ENCODE measurements at regions not wholly inside any gene's neighbourhood (a gene's known extent, or its start where the extent isn't known, plus 50 kb on each side); places are given as distances from the start of the nearest gene placed in this dataset.

DNA sequence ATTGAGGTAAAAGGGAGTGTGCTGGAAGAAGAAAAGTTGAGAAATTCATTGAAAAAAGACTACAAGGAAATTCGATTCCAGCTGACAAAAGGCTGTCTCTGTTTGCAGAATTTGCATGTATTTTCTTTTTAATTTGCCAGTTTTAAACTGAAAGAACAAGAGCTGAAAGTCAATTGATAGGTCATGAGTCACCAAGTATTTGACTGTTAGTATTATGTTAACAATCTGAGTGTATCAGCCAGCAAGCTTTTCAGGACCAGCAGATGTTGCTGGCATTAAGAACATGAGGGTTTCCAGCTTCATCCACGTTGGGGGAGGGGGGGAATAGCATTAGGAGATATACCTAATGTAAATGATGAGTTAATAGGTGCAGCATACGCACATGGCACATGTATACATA lies 726.7 kb downstream of the METTL15 start:
- no TSS peak for BruUV-seq (replicated peaks)
- Histone ChIP-seq H3K9me3 (ENCODE audit: control insufficient read depth in 1 of 2, insufficient read depth in 1 of 2, low read depth in 1 of 2, low read length in 2 of 2) (no peaks in the 10 kb centered on the region), H3K9ac (ENCODE audit: low read length) (no peak overlapping the region), H3K4me2 (ENCODE audit: low read length) (0 out of 2 replicates have a peak overlapping the region, but pooled peaks have one; percentile 5), H3K4me1 (ENCODE audit: control insufficient read depth in 1 of 2, insufficient read depth in 2 of 2, low read length in 2 of 2) (peaks cover 2 to 26% of the 10 kb centered on the region in 2 experiments; a peak in 2 of 4 replicates), H2AFZ (ENCODE audit: low read depth, low read length, poor library complexity, severe bottlenecking) (no peak overlapping the region), H3K27ac (ENCODE audit: low read depth, low read length) (no peak overlapping the region), H3K27me3 (ENCODE audit: insufficient read depth, low read length) (no peaks in the 10 kb centered on the region), H3K79me2 (ENCODE audit: insufficient read depth, low read length) (no peaks in the 10 kb centered on the region), H3K9me2 (ENCODE audit: insufficient read depth) (no peaks in the 10 kb centered on the region), H3K4me3 (replicated peaks in 1 of 2; ENCODE audit: low read depth in 1 of 2, low read length in 2 of 2) (no peak overlapping the region), H4K20me1 (ENCODE audit: insufficient read depth) (no peaks in the 10 kb centered on the region), H3K36me3 (ENCODE audit: control insufficient read depth in 1 of 2, insufficient read depth in 2 of 2, low read length in 2 of 2) (no peaks in the 10 kb centered on the region)
- ChIA-PET CTCF (no interaction called here), RAD21 (ENCODE audit: low non-redundant PET in 1 of 2, low total read pairs in 2 of 2, uncharacterized antibody in 2 of 2, unreplicated experiment in 2 of 2) (no interaction called here), POLR2A (no interaction called here)
- intact Hi-C loops (cut with micrococcal nuclease): no loop called here
- DNase-seq (ENCODE audit: low read depth, low spot score) (no peak), ATAC-seq (no peak)
- TF ChIP-seq POLR2A (IDR thresholded peaks at IDR 0.05; ENCODE audit: borderline replicate concordance, extremely low read depth, insufficient read depth, insufficient read length) (no peak), RAD21 (IDR thresholded peaks at IDR 0.05; ENCODE audit: low read depth) (no peak), EGR1 (IDR thresholded peaks at IDR 0.05; ENCODE audit: low read depth) (no peak), EZH2 (IDR thresholded peaks at IDR 0.05) (no peak), JUND (IDR thresholded peaks at IDR 0.05) (no peak), SP1 (IDR thresholded peaks at IDR 0.05; ENCODE audit: low read depth) (no peak), SIN3A (IDR thresholded peaks at IDR 0.05; ENCODE audit: low read depth) (no peak), YY1 (IDR thresholded peaks at IDR 0.05; ENCODE audit: extremely low read depth, insufficient replicate concordance, low read depth, low read length) (no peak)
- TF ChIP-seq, protein P1, sequence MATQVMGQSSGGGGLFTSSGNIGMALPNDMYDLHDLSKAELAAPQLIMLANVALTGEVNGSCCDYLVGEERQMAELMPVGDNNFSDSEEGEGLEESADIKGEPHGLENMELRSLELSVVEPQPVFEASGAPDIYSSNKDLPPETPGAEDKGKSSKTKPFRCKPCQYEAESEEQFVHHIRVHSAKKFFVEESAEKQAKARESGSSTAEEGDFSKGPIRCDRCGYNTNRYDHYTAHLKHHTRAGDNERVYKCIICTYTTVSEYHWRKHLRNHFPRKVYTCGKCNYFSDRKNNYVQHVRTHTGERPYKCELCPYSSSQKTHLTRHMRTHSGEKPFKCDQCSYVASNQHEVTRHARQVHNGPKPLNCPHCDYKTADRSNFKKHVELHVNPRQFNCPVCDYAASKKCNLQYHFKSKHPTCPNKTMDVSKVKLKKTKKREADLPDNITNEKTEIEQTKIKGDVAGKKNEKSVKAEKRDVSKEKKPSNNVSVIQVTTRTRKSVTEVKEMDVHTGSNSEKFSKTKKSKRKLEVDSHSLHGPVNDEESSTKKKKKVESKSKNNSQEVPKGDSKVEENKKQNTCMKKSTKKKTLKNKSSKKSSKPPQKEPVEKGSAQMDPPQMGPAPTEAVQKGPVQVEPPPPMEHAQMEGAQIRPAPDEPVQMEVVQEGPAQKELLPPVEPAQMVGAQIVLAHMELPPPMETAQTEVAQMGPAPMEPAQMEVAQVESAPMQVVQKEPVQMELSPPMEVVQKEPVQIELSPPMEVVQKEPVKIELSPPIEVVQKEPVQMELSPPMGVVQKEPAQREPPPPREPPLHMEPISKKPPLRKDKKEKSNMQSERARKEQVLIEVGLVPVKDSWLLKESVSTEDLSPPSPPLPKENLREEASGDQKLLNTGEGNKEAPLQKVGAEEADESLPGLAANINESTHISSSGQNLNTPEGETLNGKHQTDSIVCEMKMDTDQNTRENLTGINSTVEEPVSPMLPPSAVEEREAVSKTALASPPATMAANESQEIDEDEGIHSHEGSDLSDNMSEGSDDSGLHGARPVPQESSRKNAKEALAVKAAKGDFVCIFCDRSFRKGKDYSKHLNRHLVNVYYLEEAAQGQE (IDR thresholded peaks at IDR 0.05; ENCODE audit: low read depth): no peak
- TF ChIP-seq, protein P2, sequence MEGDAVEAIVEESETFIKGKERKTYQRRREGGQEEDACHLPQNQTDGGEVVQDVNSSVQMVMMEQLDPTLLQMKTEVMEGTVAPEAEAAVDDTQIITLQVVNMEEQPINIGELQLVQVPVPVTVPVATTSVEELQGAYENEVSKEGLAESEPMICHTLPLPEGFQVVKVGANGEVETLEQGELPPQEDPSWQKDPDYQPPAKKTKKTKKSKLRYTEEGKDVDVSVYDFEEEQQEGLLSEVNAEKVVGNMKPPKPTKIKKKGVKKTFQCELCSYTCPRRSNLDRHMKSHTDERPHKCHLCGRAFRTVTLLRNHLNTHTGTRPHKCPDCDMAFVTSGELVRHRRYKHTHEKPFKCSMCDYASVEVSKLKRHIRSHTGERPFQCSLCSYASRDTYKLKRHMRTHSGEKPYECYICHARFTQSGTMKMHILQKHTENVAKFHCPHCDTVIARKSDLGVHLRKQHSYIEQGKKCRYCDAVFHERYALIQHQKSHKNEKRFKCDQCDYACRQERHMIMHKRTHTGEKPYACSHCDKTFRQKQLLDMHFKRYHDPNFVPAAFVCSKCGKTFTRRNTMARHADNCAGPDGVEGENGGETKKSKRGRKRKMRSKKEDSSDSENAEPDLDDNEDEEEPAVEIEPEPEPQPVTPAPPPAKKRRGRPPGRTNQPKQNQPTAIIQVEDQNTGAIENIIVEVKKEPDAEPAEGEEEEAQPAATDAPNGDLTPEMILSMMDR (IDR thresholded peaks at IDR 0.05 in 2 of 3, conservative IDR thresholded peaks at IDR 0.05 in 1 of 3; ENCODE audit: borderline replicate concordance in 1 of 3, insufficient read depth in 1 of 3, low read depth in 2 of 3, low read length in 2 of 3): no peak
- TF ChIP-seq, protein P3, sequence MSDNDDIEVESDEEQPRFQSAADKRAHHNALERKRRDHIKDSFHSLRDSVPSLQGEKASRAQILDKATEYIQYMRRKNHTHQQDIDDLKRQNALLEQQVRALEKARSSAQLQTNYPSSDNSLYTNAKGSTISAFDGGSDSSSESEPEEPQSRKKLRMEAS (IDR thresholded peaks at IDR 0.05): no peak
